ENCODE measurements at regions not wholly inside any gene's neighbourhood (a gene's known extent, or its start where the extent isn't known, plus 50 kb on each side); places are given as distances from the start of the nearest gene placed in this dataset.

- no peak overlapping the region for H3K9ac ChIP-seq
- H2AFZ ChIP-seq (ENCODE audit: low read depth) = no peak overlapping the region
- H3K9me3 ChIP-seq = no peaks in the 10 kb centered on the region
- no peaks in the 10 kb centered on the region for H3F3A ChIP-seq (replicated peaks; ENCODE audit: insufficient read depth)
- H3K9me2 ChIP-seq = no peaks in the 10 kb centered on the region
- ChIA-PET POLR2A (interaction anchor here (0.7 to 2.2 kb wide), 2 partner anchors 71 to 89 kb away, joined by 4 to 8 read pairs; no protein-coding TSS in a partner anchor), CTCF (interaction anchor here (0.7 to 6.9 kb wide), 19 partner anchors 11 to 309 kb away, joined by 3 to 55 read pairs (median 3); partner anchors contain the start of gene TMEM179)
- no peak for DNase-seq
- peak; percentile 65 for TF ChIP-seq GATA2 (CRISPR knock-in tag; IDR thresholded peaks at IDR 0.05)
- TF ChIP-seq MEF2A (IDR thresholded peaks at IDR 0.05; ENCODE audit: borderline replicate concordance, low read depth) = no peak
- TF ChIP-seq RAD21 (IDR thresholded peaks at IDR 0.05; ENCODE audit: low read length) = peak; percentile 14; the same call in 1 of the 2 replicates
- TF ChIP-seq FOSL2 (IDR thresholded peaks at IDR 0.05; ENCODE audit: borderline replicate concordance, low read depth) = no peak
- no peak for TF ChIP-seq USF2 (IDR thresholded peaks at IDR 0.05; ENCODE audit: borderline replicate concordance, low read depth, low read length)
- no peak for TF ChIP-seq TEAD4 (IDR thresholded peaks at IDR 0.05; ENCODE audit: borderline replicate concordance, insufficient read depth)
- TF ChIP-seq FOXJ3 (CRISPR knock-in tag; IDR thresholded peaks at IDR 0.05) = no peak
- no peaks in the 10 kb centered on the region for H3K36me3 ChIP-seq (replicated peaks in 1 of 2; ENCODE audit: control insufficient read depth in 1 of 2, insufficient read depth in 2 of 2, low read length in 1 of 2)
- H3K79me2 ChIP-seq (ENCODE audit: insufficient read depth) = no peaks in the 10 kb centered on the region
- no peaks in the 10 kb centered on the region for H3K27me3 ChIP-seq (ENCODE audit: insufficient read depth)
- H3K4me1 ChIP-seq (ENCODE audit: control insufficient read depth in 1 of 2, insufficient read depth in 2 of 2, low read depth in 1 of 2, low read length in 1 of 2) = peaks cover 3 to 89% of the 10 kb centered on the region in 2 experiments; a peak in 2 of 4 replicates
- 59% methylated on average over 9 of the region's 25 CpGs for WGBS (ENCODE audit: low lambda C conversion rate)
- no peak overlapping the region for H3K4me2 ChIP-seq
- no peak overlapping the region for H3K4me3 ChIP-seq (ENCODE audit: low read depth in 2 of 2, low read length in 1 of 2)
- H3K27ac ChIP-seq (ENCODE audit: low read depth in 2 of 2, low read length in 1 of 2) = peak overlapping the region in 1 of 2 experiments; percentile 94; a peak in 2 of 4 replicates
- H4K20me1 ChIP-seq (ENCODE audit: insufficient read depth) = no peaks in the 10 kb centered on the region
These were observed 156.7 kb downstream of the KIF26A start for GRCh38 chr14:104294983-104295680.

GRCh38 chr14:104295681-104296387, 157.4 kb downstream of the KIF26A start:
- Histone ChIP-seq H3K9me2 (no peaks in the 10 kb centered on the region), H3K9me3 (no peaks in the 10 kb centered on the region), H2AFZ (ENCODE audit: low read depth) (no peak overlapping the region), H3K4me2 (no peak overlapping the region), H3K27ac (ENCODE audit: low read depth in 2 of 2, low read length in 1 of 2) (peak overlapping the region in 1 of 2 experiments; percentile 94; a peak in 2 of 4 replicates), H3K9ac (no peak overlapping the region), H3K4me1 (ENCODE audit: control insufficient read depth in 1 of 2, insufficient read depth in 2 of 2, low read depth in 1 of 2, low read length in 1 of 2) (peaks cover 3 to 87% of the 10 kb centered on the region in 2 experiments; a peak in 2 of 4 replicates), H3F3A (replicated peaks; ENCODE audit: insufficient read depth) (no peaks in the 10 kb centered on the region), H4K20me1 (ENCODE audit: insufficient read depth) (no peaks in the 10 kb centered on the region), H3K36me3 (replicated peaks in 1 of 2; ENCODE audit: control insufficient read depth in 1 of 2, insufficient read depth in 2 of 2, low read length in 1 of 2) (no peaks in the 10 kb centered on the region), H3K79me2 (ENCODE audit: insufficient read depth) (no peaks in the 10 kb centered on the region), H3K4me3 (ENCODE audit: low read depth in 2 of 2, low read length in 1 of 2) (no peak overlapping the region), H3K27me3 (ENCODE audit: insufficient read depth) (no peaks in the 10 kb centered on the region)
- POLR2A ChIA-PET = interaction anchor here (1.0 to 1.7 kb wide), 2 partner anchors 128 to 146 kb away, joined by 3 to 5 read pairs; no protein-coding TSS in a partner anchor
- no peak for DNase-seq
- CTCF ChIA-PET = interaction anchor here (0.7 to 6.9 kb wide), 15 partner anchors 20 to 268 kb away, joined by 3 to 55 read pairs (median 5); no protein-coding TSS in a partner anchor
- whole genome bisulfite sequencing (ENCODE audit: low lambda C conversion rate) = 78% methylated on average over 22 of the region's 24 CpGs
- no peak for TF ChIP-seq CHD2 (IDR thresholded peaks at IDR 0.05; ENCODE audit: low read length, partially characterized antibody)

Measured in SK-N-SH (cell line).